ENCODE measurements at regions not wholly inside any gene's neighbourhood (a gene's known extent, or its start where the extent isn't known, plus 50 kb on each side); places are given as distances from the start of the nearest gene placed in this dataset.

DNA sequence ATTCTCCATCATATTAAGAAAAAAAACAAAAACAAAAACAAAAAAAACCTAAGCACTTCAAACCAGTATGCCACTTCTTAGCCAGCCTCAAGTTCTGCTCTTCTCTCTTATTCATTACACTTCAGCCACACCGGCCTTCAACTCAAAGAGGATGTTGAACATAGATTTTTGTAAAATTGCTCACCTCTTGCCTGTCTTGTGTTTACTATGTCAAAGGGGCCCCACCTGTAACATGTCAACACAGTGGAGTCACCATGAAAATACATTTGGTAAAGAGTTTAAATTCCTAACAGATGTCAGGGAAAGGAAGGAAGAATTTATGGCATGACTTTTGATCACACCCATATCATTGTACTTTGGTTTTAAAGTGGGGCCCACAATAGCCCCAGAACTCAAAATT is 121.1 kb upstream of the GHR start:
- Histone ChIP-seq H3K14ac (ENCODE audit: insufficient read depth, low read length) (no peak overlapping the region), H4K8ac (replicated peaks; ENCODE audit: insufficient read length, low read depth, low read length) (no peak overlapping the region), H3K9me3 (ENCODE audit: control insufficient read depth, low read depth, low read length) (no peaks in the 10 kb centered on the region), H2BK15ac (ENCODE audit: low read depth, low read length) (no peak overlapping the region), H4K91ac (ENCODE audit: insufficient read length, low read depth, low read length) (no peak overlapping the region), H3K27ac (ENCODE audit: insufficient read length, low read depth, low read length) (no peak overlapping the region), H4K5ac (ENCODE audit: insufficient read length, low read depth, low read length) (no peak overlapping the region), H3K56ac (ENCODE audit: insufficient read length, low read depth, low read length) (no peak overlapping the region), H3K79me1 (ENCODE audit: insufficient read depth, low read depth, low read length, poor library complexity, severe bottlenecking) (no peaks in the 10 kb centered on the region), H2BK20ac (ENCODE audit: low read depth, low read length, poor library complexity, severe bottlenecking) (no peak overlapping the region), H3K27me3 (ENCODE audit: insufficient read depth, low read length) (no peaks in the 10 kb centered on the region), H2BK5ac (ENCODE audit: insufficient read length, low read length) (no peak overlapping the region), H3K79me2 (ENCODE audit: insufficient read depth, low read length) (no peaks in the 10 kb centered on the region), H3K23me2 (ENCODE audit: insufficient read length, low read depth, low read length, poor library complexity, severe bottlenecking) (no peaks in the 10 kb centered on the region), H3K4ac (ENCODE audit: low read depth, low read length) (no peak overlapping the region), H3K4me2 (ENCODE audit: insufficient read depth, insufficient read length, low read length) (no peak overlapping the region), H3K4me1 (ENCODE audit: insufficient read depth, low read length) (no peaks in the 10 kb centered on the region), H3T11ph (ENCODE audit: low read length) (no peak overlapping the region), H3K9ac (ENCODE audit: extremely low read depth, insufficient read length, low read length) (no peak overlapping the region), H4K20me1 (ENCODE audit: control insufficient read depth, insufficient read depth, insufficient read length) (no peaks in the 10 kb centered on the region), H3K18ac (ENCODE audit: insufficient read length, low read depth, low read length) (no peak overlapping the region), H2BK120ac (ENCODE audit: low read depth, low read length, poor library complexity, severe bottlenecking) (no peak overlapping the region), H2AFZ (ENCODE audit: low read length) (no peak overlapping the region), H2AK5ac (ENCODE audit: insufficient read length, low read length) (no peak overlapping the region), H2BK12ac (ENCODE audit: insufficient read length, low read depth, low read length) (no peak overlapping the region), H3K23ac (ENCODE audit: insufficient read length, low read depth, low read length) (no peak overlapping the region)
- no CpG with 5 or more reads among the region's 1 CpG for WGBS (ENCODE audit: extremely low coverage, insufficient read length, low lambda C conversion rate)
- no peak for DNase-seq
- Mint-ChIP-seq H3K4me1 (no peaks in the 10 kb centered on the region), H3K36me3 (ENCODE audit: insufficient read depth in 1 of 3, low read depth in 3 of 3) (peaks cover 4 to 14% (median 4%) of the 10 kb centered on the region in 3 experiments; a peak in 3 of 7 replicates), H3K9me3 (peaks cover 8 to 15% of the 10 kb centered on the region in 2 experiments; a peak in 4 of 5 replicates), H3K4me3 (no peak overlapping the region), H3K27ac (no peak overlapping the region), H3K27me3 (ENCODE audit: low read depth) (no peaks in the 10 kb centered on the region)
- TF ChIP-seq, protein P1, sequence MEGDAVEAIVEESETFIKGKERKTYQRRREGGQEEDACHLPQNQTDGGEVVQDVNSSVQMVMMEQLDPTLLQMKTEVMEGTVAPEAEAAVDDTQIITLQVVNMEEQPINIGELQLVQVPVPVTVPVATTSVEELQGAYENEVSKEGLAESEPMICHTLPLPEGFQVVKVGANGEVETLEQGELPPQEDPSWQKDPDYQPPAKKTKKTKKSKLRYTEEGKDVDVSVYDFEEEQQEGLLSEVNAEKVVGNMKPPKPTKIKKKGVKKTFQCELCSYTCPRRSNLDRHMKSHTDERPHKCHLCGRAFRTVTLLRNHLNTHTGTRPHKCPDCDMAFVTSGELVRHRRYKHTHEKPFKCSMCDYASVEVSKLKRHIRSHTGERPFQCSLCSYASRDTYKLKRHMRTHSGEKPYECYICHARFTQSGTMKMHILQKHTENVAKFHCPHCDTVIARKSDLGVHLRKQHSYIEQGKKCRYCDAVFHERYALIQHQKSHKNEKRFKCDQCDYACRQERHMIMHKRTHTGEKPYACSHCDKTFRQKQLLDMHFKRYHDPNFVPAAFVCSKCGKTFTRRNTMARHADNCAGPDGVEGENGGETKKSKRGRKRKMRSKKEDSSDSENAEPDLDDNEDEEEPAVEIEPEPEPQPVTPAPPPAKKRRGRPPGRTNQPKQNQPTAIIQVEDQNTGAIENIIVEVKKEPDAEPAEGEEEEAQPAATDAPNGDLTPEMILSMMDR (conservative IDR thresholded peaks at IDR 0.05), result no peak
